HepG2 (cell line): ENCODE measurements at regions not wholly inside any gene's neighbourhood (a gene's known extent, or its start where the extent isn't known, plus 50 kb on each side); places are given as distances from the start of the nearest gene placed in this dataset.

ENCODE experiments used
- ATF7 ChIP-seq, 2 experiments: fragments of 450-650 bp in 1 of 2; sonication (generic) in 1 of 2; formaldehyde crosslinking in 1 of 2; IDR thresholded peaks; 2 replicates each; pipeline versions ENCODE4 v1.4.0 to v1.6.1; 2016 to 2020; ENCODE audit warnings: antibody characterized with exemption in 1 of 2, mild to moderate bottlenecking in 1 of 2, missing genetic modification reagents in 1 of 2
- CEBPB ChIP-seq: IDR thresholded peaks from 2 replicates; pipeline ENCODE4 v1.6.1; 2011; ENCODE audit warnings: low read depth, low read length, improper control_type of control experiment, borderline replicate concordance
- JUN ChIP-seq: sonication (generic); formaldehyde crosslinking; IDR thresholded peaks from 2 replicates; pipeline ENCODE4 v1.4.0; 2020; ENCODE audit warnings: mild to moderate bottlenecking, missing genetic modification reagents
- MAFG ChIP-seq: sonication (generic); formaldehyde crosslinking; IDR thresholded peaks from 2 replicates; pipeline ENCODE4 v1.5.1; 2020; ENCODE audit warnings: mild to moderate bottlenecking, missing genetic modification reagents
- MEF2D ChIP-seq: sonication (generic); formaldehyde crosslinking; IDR thresholded peaks from 2 replicates; pipeline ENCODE4 v1.5.1; 2020; ENCODE audit warnings: mild to moderate bottlenecking, missing genetic modification reagents
- MIXL1 ChIP-seq: IDR thresholded peaks from 2 replicates; pipeline ENCODE4 v1.6.1; 2016
- ONECUT2 ChIP-seq: sonication (generic); formaldehyde crosslinking; IDR thresholded peaks from 2 replicates; pipeline ENCODE4 v1.4.0; 2020; ENCODE audit warnings: missing genetic modification reagents
- PPARG ChIP-seq: conservative IDR thresholded peaks from 2 replicates; pipeline ENCODE4 v1.6.1; 2016; ENCODE audit warnings: missing biosample characterization, missing genetic modification reagents
- RARG ChIP-seq: sonication (generic); formaldehyde crosslinking; IDR thresholded peaks from 2 replicates; pipeline ENCODE4 v1.4.0; 2020; ENCODE audit warnings: low read depth, mild to moderate bottlenecking, missing genetic modification reagents
- RFXAP ChIP-seq: sonication (generic); formaldehyde crosslinking; IDR thresholded peaks from 2 replicates; pipeline ENCODE4 v1.4.0; 2020; ENCODE audit warnings: missing genetic modification reagents, borderline replicate concordance
- SAP130 ChIP-seq: IDR thresholded peaks from 2 replicates; pipeline ENCODE4 v1.6.1; 2016; ENCODE audit warnings: low read depth
- SIN3B ChIP-seq: fragments of 150-350 bp; IDR thresholded peaks from 2 replicates; pipeline ENCODE4 v1.6.1; 2014; ENCODE audit warnings: low read length
- TCF7L2 ChIP-seq: IDR thresholded peaks from 2 replicates; pipeline ENCODE4 v1.6.1; 2011; ENCODE audit warnings: mild to moderate bottlenecking, low read depth, low read length, moderate library complexity
- ZBTB7A ChIP-seq: sonication (generic); formaldehyde crosslinking; IDR thresholded peaks from 2 replicates; pipeline ENCODE4 v1.8.0; 2022; ENCODE audit warnings: mild to moderate bottlenecking, missing genetic modification reagents
- ZNF205 ChIP-seq: IDR thresholded peaks from 2 replicates; pipeline ENCODE4 v1.6.1; 2018; ENCODE audit warnings: missing biosample characterization, missing genetic modification reagents
- ZNF232 ChIP-seq: sonication (generic); formaldehyde crosslinking; IDR thresholded peaks from 2 replicates; pipeline ENCODE4 v1.4.0; 2020; ENCODE audit warnings: missing genetic modification reagents, borderline replicate concordance
- ZNF24 ChIP-seq: fragments of 450-650 bp; IDR thresholded peaks from 2 replicates; pipeline ENCODE4 v1.6.1; 2017; ENCODE audit warnings: antibody characterized with exemption, mild to moderate bottlenecking
- ZNF382 ChIP-seq: sonication (generic); formaldehyde crosslinking; IDR thresholded peaks from 2 replicates; pipeline ENCODE4 v1.5.0; 2020; ENCODE audit warnings: missing genetic modification reagents, mild to moderate bottlenecking, borderline replicate concordance
- ZNF556 ChIP-seq: sonication (generic); formaldehyde crosslinking; IDR thresholded peaks from 2 replicates; pipeline ENCODE4 v1.4.0; 2020; ENCODE audit warnings: mild to moderate bottlenecking, missing genetic modification reagents, borderline replicate concordance
- TF ChIP-seq, protein P1 (sequence below): sonication (generic); formaldehyde crosslinking; IDR thresholded peaks from 2 replicates; pipeline ENCODE4 v1.5.0; 2020; ENCODE audit warnings: missing genetic modification reagents
- TF ChIP-seq, protein P2 (sequence below): sonication (generic); formaldehyde crosslinking; IDR thresholded peaks from 2 replicates; pipeline ENCODE4 v1.4.0; 2020; ENCODE audit warnings: mild to moderate bottlenecking, missing genetic modification reagents
- TF ChIP-seq, protein P3 (sequence below), 2 experiments: fragments of 450-650 bp in 1 of 2; sonication (generic) in 1 of 2; formaldehyde crosslinking; IDR thresholded peaks; 2 replicates each; pipeline versions ENCODE4 v1.5.0 to v1.8.0; 2020 to 2022; ENCODE audit warnings: mild to moderate bottlenecking in 1 of 2, missing genetic modification reagents in 1 of 2

DNA sequence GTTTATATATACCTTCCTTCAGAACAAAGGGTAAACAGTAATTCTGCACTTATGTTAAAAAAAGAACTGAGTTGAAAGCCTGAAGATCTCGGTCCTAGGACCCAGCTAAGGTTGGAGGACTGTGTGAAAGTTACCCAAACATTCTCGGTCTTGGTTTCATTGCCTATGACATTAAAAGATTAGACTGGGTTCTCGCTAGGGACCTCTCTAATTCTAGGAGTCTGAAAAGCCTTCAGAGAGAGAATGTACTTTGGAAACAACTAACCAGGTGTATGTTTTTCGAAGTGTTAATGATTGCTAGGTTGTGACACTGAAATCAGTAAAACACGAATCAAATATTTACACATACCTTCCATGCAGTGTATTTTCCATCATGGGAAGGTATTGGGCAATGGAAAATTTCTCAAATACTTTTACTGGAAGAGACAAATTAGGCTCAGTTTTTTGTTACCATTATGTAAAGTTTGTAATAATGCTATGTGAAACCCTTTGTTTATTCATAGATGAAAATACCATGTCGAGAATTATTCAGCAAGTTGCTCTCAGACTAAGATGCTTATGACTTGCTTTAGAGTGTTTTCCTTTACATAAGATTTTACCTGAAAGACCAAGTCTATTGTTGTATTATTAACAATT, 113.7 kb upstream of the LOC128125822 start (continued):
- TF ChIP-seq SAP130 = peak; percentile 90; the same call in 1 of the 2 replicates
- TF ChIP-seq, protein P1, sequence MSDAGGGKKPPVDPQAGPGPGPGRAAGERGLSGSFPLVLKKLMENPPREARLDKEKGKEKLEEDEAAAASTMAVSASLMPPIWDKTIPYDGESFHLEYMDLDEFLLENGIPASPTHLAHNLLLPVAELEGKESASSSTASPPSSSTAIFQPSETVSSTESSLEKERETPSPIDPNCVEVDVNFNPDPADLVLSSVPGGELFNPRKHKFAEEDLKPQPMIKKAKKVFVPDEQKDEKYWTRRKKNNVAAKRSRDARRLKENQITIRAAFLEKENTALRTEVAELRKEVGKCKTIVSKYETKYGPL (CRISPR knock-in tag) = peak; percentile 79; the same call in 1 of the 2 replicates
- TF ChIP-seq MAFG (CRISPR knock-in tag) = no peak
- TF ChIP-seq TCF7L2 = peak; percentile 34; the same call in 1 of the 2 replicates
- no peak; the same call in none of the 2 replicates for TF ChIP-seq ZNF24
- TF ChIP-seq ZBTB7A = no peak
- TF ChIP-seq MEF2D (CRISPR knock-in tag) = peak; percentile 98
- TF ChIP-seq CEBPB = peak; percentile 99
- TF ChIP-seq, protein P2, sequence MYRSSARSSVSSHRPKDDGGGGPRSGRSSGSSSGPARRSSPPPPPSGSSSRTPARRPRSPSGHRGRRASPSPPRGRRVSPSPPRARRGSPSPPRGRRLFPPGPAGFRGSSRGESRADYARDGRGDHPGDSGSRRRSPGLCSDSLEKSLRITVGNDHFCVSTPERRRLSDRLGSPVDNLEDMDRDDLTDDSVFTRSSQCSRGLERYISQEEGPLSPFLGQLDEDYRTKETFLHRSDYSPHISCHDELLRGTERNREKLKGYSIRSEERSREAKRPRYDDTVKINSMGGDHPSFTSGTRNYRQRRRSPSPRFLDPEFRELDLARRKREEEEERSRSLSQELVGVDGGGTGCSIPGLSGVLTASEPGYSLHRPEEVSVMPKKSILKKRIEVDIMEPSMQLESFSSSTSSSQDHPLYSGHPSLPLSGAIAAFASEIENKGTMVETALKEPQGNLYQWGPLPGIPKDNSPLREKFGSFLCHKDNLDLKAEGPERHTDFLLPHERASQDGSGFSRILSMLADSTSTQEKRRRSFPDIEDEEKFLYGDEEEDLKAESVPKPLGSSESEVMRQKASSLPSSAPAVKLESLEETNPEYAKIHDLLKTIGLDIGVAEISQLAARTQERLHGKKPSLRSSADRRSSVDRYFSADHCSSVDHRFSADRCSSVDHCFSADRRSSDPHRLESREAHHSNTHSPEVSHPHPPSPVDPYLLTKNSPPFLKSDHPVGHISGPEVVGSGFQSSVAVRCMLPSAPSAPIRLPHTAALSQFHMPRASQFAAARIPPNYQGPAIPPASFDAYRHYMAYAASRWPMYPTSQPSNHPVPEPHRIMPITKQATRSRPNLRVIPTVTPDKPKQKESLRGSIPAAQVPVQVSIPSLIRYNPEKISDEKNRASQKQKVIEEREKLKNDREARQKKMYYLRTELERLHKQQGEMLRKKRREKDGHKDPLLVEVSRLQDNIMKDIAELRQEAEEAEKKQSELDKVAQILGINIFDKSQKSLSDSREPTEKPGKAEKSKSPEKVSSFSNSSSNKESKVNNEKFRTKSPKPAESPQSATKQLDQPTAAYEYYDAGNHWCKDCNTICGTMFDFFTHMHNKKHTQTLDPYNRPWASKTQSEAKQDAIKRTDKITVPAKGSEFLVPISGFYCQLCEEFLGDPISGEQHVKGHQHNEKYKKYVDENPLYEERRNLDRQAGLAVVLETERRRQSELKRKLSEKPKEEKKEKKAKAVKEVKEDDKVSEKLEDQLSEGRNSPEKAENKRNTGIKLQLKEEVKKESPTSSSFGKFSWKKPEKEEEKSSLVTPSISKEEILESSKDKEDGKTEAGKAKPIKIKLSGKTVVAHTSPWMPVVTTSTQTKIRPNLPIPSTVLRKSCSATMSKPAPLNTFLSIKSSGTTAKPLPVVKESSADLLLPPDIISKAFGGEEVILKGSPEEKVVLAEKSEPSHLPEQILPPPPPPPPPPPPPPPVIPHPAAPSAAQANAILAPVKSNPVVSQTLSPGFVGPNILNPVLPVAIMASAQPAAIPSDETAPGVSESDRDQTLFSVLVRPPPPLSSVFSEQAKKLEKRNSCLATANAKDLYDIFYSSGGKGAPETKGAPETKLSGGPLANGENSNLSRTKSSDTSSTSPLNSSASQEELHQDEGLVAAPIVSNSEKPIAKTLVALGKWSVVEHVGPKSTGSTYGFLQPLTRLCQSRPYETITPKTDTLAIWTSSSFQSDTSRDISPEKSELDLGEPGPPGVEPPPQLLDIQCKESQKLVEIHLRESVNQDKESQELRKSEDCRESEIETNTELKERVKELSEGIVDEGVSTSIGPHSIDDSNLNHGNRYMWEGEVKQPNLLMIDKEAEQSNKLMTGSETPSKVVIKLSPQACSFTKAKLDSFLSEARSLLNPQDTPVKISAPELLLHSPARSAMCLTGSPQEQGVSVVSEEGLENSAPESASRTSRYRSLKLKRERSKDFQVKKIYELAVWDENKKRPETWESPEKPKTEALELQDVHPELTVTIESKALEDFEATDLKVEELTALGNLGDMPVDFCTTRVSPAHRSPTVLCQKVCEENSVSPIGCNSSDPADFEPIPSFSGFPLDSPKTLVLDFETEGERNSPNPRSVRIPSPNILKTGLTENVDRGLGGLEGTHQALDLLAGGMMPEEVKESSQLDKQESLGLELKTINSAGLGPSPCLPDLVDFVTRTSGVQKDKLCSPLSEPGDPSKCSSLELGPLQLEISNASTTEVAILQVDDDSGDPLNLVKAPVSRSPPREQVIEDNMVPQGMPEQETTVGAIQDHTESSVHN (CRISPR knock-in tag) = no peak
- peak; percentile 85 for TF ChIP-seq ATF7 (IDR thresholded peaks at IDR 0.05)
- no peak for TF ChIP-seq ATF7 (CRISPR knock-in tag; IDR thresholded peaks at IDR 0.05)
- TF ChIP-seq, protein P3, sequence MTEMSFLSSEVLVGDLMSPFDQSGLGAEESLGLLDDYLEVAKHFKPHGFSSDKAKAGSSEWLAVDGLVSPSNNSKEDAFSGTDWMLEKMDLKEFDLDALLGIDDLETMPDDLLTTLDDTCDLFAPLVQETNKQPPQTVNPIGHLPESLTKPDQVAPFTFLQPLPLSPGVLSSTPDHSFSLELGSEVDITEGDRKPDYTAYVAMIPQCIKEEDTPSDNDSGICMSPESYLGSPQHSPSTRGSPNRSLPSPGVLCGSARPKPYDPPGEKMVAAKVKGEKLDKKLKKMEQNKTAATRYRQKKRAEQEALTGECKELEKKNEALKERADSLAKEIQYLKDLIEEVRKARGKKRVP (CRISPR knock-in tag; IDR thresholded peaks at IDR 0.05) = peak in 1 of 2 experiments; percentile 82; a peak in 2 of 4 replicates
- TF ChIP-seq ZNF382 (CRISPR knock-in tag) = no peak
- TF ChIP-seq ZNF556 = peak; percentile 79; the same call in 1 of the 2 replicates
- TF ChIP-seq SIN3B = no peak
- TF ChIP-seq RARG = no peak
- TF ChIP-seq MIXL1 = peak; percentile 100
- TF ChIP-seq ZNF232 = no peak
- no peak for TF ChIP-seq RFXAP
- TF ChIP-seq JUN (CRISPR knock-in tag) = peak; percentile 83; the same call in 1 of the 2 replicates
- peak; percentile 71 for TF ChIP-seq ZNF205 (CRISPR knock-in tag)
- TF ChIP-seq ONECUT2 (CRISPR knock-in tag) = peak; percentile 69
- peak; percentile 95 for TF ChIP-seq PPARG (CRISPR knock-in tag)
